ENCODE measurements at regions not wholly inside any gene's neighbourhood (a gene's known extent, or its start where the extent isn't known, plus 50 kb on each side); places are given as distances from the start of the nearest gene placed in this dataset.

- no peak overlapping the region for H3K4me3 ChIP-seq (ENCODE audit: low read length)
- H3K9ac ChIP-seq (ENCODE audit: low read length): no peak overlapping the region
- H4K20me1 ChIP-seq (ENCODE audit: insufficient read depth, low read length): no peaks in the 10 kb centered on the region
- H3K27ac ChIP-seq (ENCODE audit: low read length): no peak overlapping the region
- no peaks in the 10 kb centered on the region for H3K27me3 ChIP-seq (replicated peaks; ENCODE audit: insufficient read depth, low read length)
- H3K4me2 ChIP-seq (ENCODE audit: low read depth, low read length): no peak overlapping the region
- H3K9me3 ChIP-seq (replicated peaks; ENCODE audit: insufficient read depth, low read length): no peaks in the 10 kb centered on the region
- no peak overlapping the region for H2AFZ ChIP-seq (ENCODE audit: low read length)
- H3F3A ChIP-seq (ENCODE audit: insufficient read depth, low read length): no peaks in the 10 kb centered on the region
- H3K9me2 ChIP-seq (replicated peaks; ENCODE audit: insufficient read depth, low read length): no peaks in the 10 kb centered on the region
- no peaks in the 10 kb centered on the region for H3K36me3 ChIP-seq (replicated peaks; ENCODE audit: insufficient read depth, low read length)
- H3K79me2 ChIP-seq (ENCODE audit: low read length): no peaks in the 10 kb centered on the region
- TF ChIP-seq EZH2 (optimal IDR thresholded peaks at IDR 0.05; ENCODE audit: low read depth, low read length) (no peak), CTCF (IDR thresholded peaks at IDR 0.05; ENCODE audit: low read length) (no peak), EZH2phosphoT487 (IDR thresholded peaks at IDR 0.05; ENCODE audit: low read length) (no peak)
- no peak for DNase-seq
- no peaks in the 10 kb centered on the region for H3K4me1 ChIP-seq (ENCODE audit: low read length)
Observed at GRCh38 chr7:21067216-21067615, 280.5 kb upstream of the SP8 start.

GRCh38 chr7:21070571-21071090, 283.9 kb upstream of the SP8 start:
- TF ChIP-seq EZH2 (optimal IDR thresholded peaks at IDR 0.05; ENCODE audit: low read depth, low read length) (no peak), EZH2phosphoT487 (IDR thresholded peaks at IDR 0.05; ENCODE audit: low read length) (no peak)

GRCh38 chr7:21071561-21072501, 285.1 kb upstream of the SP8 start:
- Histone ChIP-seq H3K27ac (ENCODE audit: low read length) (no peak overlapping the region), H4K20me1 (ENCODE audit: insufficient read depth, low read length) (no peaks in the 10 kb centered on the region), H3K9me3 (replicated peaks; ENCODE audit: insufficient read depth, low read length) (no peaks in the 10 kb centered on the region), H2AFZ (ENCODE audit: low read length) (no peak overlapping the region), H3K36me3 (replicated peaks; ENCODE audit: insufficient read depth, low read length) (no peaks in the 10 kb centered on the region), H3K4me1 (ENCODE audit: low read length) (no peaks in the 10 kb centered on the region), H3K9ac (ENCODE audit: low read length) (no peak overlapping the region), H3K4me2 (ENCODE audit: low read depth, low read length) (no peak overlapping the region), H3K9me2 (replicated peaks; ENCODE audit: insufficient read depth, low read length) (no peaks in the 10 kb centered on the region), H3F3A (ENCODE audit: insufficient read depth, low read length) (no peaks in the 10 kb centered on the region), H3K79me2 (ENCODE audit: low read length) (no peaks in the 10 kb centered on the region), H3K27me3 (replicated peaks; ENCODE audit: insufficient read depth, low read length) (no peaks in the 10 kb centered on the region), H3K4me3 (ENCODE audit: low read length) (no peak overlapping the region)
- no peak for TF ChIP-seq EZH2phosphoT487 (IDR thresholded peaks at IDR 0.05; ENCODE audit: low read length)
- TF ChIP-seq CTCF (IDR thresholded peaks at IDR 0.05; ENCODE audit: low read length): no peak
- TF ChIP-seq EZH2 (optimal IDR thresholded peaks at IDR 0.05; ENCODE audit: low read depth, low read length): no peak
- no peak for DNase-seq

More at GRCh38 chr7:21070571-21071090, 283.9 kb upstream of the SP8 start:
- no peaks in the 10 kb centered on the region for H3K27me3 ChIP-seq (replicated peaks; ENCODE audit: insufficient read depth, low read length)
- H3K4me3 ChIP-seq (ENCODE audit: low read length): no peak overlapping the region
- H3K9me2 ChIP-seq (replicated peaks; ENCODE audit: insufficient read depth, low read length): no peaks in the 10 kb centered on the region
- DNase-seq: no peak
- no peak overlapping the region for H3K9ac ChIP-seq (ENCODE audit: low read length)
- H3K9me3 ChIP-seq (replicated peaks; ENCODE audit: insufficient read depth, low read length): no peaks in the 10 kb centered on the region
- no peaks in the 10 kb centered on the region for H3K79me2 ChIP-seq (ENCODE audit: low read length)
- H3F3A ChIP-seq (ENCODE audit: insufficient read depth, low read length): no peaks in the 10 kb centered on the region
- H3K27ac ChIP-seq (ENCODE audit: low read length): no peak overlapping the region
- H4K20me1 ChIP-seq (ENCODE audit: insufficient read depth, low read length): no peaks in the 10 kb centered on the region
- H3K4me1 ChIP-seq (ENCODE audit: low read length): no peaks in the 10 kb centered on the region
- no peak overlapping the region for H2AFZ ChIP-seq (ENCODE audit: low read length)
- H3K4me2 ChIP-seq (ENCODE audit: low read depth, low read length): no peak overlapping the region
- H3K36me3 ChIP-seq (replicated peaks; ENCODE audit: insufficient read depth, low read length): no peaks in the 10 kb centered on the region

Measured in MM.1S (cell line).